HG02798 (cell line): ENCODE measurements at regions not wholly inside any gene's neighbourhood (a gene's known extent, or its start where the extent isn't known, plus 50 kb on each side); places are given as distances from the start of the nearest gene placed in this dataset.

Source experiments
- ATAC-seq: cut with Tn5 transposase; IDR thresholded peaks from one replicate; pipeline ENCODE4 v1.9.1; 2021; ENCODE audit warnings: mild to moderate bottlenecking; ENCODE audit not compliant: unreplicated experiment, poor library complexity

DNA sequence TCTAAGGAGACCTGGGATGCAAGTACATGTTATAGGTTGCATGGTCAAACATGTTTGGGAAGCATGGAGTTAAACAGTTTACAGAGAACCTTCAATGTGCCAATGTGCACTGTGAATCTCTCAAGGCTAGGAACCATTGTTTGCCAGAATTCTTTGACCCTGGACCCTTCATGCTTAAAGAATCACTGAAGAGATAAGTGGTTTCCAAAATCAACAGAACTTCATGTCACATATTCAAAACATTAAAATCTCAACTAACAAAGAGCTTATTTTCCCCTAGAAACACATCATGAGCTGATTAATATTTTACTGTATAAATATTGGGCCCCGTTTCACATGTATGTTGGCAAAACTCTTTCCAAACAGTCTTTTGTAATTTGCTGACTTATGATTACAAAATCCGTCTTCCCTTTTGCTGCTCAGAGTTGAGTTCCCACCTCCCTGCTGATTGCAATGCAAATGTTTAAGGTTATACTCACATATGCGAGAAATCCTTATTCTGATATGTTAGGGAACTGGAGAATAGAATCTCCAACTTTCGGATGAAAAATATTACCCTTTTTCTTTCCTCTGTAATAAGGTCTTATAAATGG, 380.2 kb downstream of the DIPK2A start:
- ATAC-seq, result no peak

DNA sequence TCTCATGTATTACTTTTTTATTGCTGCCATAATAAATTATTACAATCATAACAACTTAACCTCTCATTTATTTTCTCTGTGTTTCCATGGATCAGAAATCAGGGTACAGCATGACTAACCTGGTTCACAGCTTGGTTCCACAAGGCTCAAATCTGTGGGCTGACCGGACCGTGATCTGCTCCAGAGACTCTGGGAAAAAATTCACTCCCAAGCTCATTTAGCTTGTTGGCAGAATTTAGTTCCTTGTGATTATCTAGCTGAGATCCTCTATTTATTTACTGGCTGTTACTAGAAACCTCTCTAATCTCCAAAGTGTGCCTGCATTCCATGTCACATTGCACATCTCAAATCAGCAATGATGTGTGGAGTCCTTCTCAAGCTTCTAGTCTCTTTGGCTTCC, 386.6 kb downstream of the DIPK2A start:
- ATAC-seq, result no peak

DNA sequence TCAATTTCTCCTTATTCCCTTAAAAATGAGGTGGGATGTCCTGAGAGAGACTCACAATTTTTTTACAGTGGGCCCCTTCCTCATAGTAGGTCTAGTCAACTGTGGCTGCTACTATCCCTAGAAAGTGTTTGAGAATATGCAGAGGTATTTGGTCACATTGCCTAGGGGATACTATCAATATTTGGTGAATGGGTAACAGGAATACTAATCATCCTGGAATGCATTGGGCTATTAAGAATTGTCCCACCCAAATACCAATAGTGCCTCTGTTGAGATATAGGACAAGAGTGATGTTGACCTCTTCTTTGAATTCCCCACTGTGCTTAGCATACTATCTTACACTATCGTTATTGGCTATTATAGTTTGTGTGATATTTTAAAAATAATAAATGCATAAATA, 389.4 kb downstream of the DIPK2A start:
- ATAC-seq, result no peak

DNA sequence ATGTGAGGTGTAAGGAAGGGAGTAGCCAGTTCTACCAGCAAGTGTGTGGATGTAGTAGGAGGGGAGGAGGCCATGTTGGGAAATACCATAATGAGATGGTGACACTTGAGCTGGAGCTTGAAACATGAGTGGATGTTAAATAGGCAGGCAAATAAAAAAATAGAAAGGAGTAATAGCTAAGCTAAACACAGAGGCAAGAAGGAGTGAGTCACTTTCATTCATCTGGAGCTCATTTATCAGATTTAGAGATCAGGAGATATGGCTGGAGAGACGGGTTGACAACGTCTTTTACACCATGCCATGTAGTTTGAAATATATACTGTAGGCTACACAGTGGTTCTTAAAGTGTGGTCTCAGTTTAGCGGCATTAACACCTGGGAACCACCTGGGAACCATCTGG, 390.5 kb downstream of the DIPK2A start:
- ATAC-seq, result no peak

DNA sequence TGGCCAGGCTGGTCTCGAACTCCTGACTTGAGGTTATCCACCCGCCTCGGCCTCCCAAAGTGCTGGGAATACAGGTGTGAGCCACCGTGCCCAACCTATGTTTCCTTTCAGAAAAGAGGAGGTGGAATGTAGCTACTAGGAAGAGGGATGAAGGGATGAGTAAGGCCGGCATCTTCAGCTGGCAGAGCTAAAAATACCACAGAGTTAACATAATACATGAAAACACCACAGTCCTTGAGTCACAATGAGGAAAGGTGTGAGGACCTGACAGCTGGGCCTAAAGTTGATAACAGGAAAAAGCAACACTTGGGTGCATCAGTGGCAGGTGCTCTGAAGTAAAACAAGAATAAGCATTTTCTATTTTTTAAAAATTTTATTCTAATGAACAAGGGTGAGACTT, 392.2 kb downstream of the DIPK2A start:
- no peak for ATAC-seq

DNA sequence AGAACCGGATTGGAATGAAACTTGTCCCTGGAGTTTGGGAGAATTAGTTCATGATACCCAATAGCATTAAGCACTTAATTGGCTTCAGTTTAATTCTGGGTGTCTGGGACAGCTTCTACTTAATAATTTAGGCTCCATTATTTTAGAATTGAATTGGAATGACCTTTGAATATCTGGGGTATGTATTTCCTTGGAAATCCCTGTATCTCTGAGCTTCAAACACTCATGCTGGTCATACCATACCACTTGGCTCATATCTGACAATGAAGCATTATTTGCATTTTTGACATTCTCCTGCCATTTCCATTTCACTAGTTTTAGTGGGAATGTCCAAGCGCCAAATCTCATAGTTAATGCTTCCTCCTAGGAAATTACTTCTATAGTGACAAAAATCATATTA, 393.1 kb downstream of the DIPK2A start:
- ATAC-seq, result no peak

DNA sequence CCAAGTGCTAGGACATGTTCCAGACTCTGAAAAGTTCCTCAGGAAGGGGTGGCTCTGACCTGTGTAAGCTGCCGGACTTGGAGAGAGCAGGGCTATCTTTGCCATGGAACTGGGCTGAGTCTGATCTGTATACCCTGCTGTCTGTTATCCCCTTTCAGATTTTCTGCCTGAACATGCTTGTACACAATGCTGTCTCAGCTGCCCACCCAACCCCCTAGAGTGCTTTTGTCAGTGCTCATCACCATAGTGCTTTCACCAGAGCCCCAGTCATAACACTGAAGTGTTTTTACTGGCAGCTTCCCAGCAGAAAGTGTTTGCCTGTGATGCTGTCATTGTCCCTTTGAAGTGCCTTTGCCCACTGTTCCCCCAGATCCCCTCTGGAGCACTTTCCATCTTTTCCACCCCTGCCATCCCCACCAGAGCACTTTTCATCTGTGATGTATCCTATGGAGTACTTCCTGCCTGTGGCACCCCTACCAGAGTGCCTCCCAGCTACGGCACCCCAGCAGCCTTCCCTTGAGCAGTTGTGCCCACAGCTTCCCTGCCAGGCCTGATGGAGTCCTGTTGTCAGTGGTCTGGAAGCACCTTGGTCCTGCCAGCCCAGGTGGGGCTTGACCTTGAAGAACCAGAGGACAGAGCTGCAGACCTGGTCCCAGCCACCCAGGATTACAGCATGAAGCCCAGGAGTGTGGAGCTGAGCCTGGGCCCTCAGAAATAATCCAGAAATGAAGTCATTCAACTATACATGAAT, 397.7 kb downstream of the DIPK2A start:
- no peak for ATAC-seq

DNA sequence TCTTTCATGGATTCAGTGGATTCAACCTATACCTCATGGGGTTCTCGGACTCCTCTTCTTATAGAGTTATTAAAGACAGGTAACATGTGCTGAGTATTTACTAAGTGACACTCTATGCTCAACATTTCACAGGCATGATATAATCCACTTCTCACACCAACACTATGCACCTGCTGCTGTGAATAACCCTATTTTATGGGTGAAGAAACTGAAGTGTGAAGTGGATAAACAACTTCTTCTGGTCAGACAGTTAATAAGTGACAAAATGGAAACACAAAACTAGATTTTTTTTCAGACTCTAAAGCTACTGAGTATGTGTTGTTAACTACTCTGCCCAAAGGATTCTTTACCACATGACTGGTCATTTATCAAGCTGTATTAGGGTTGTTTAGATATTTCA, 403.5 kb downstream of the DIPK2A start:
- no peak for ATAC-seq

DNA sequence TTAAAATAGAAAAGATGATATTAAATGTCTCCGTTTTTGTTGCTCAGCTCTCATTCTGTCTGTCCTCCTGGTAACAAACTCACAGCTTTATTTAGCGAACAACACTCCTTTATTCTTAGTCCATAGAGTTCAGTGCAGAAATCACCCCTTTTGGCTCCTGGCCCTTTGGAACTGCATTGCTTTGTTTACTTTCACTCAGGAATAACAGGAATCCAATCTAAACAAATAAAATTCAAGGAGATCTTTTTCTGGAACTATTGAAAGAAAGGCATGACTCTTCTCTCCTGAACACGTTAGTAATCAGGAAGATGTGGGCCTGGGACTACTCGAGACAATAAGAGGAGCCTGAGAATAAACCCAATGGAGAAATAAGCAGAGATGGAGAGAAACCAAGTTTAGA, 409.2 kb downstream of the DIPK2A start:
- no peak for ATAC-seq

DNA sequence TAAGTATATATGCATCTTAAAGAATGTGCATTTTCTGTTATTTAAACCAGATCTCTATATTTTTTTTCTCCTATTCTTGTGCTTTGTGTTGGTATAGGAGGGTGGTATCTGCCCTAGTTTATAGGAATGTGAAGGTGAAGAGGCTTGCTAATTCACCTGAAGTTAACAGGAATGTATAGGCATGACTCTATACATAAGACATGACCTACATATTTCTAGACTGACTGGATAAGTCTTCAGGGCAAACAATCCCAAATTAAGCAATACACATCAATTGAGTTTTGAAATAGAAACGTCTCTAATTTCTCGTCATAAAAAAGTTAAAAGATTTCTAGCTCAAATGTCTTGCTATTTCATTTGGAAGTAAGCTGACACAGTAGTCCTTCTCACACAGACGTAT, 410.0 kb downstream of the DIPK2A start:
- no peak for ATAC-seq

DNA sequence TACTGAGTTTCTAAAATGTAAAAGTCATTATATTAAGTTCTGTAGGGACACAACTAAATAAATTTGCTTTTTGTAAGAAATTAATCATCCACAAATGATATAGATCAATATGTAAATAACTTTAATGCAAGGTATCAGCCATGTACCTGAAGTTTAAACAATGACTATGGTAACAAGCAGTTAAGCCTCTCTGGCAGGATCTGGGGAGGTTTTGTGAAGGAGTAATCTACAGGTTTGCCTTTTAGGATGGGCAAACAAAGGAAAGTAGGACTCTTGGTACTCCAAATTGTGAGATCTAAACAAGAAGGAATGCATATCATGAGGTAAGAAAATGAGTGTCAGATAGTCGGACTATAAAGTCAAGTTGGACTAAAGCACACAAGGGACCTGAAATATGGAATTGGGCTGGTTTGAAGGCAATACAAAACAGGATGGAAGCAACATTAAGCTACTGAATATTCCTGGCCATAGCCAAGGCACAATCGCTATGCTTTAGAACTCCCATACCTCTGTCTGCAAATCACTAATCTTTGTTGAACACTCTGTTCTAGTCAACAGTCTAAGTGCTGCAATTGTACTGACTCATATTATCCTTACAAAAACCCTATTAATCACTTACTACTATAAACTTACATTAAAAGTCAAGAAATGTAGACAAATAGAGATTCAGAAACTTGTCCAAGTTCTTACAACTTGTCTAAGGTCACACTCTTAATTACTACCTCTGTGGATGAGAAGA, 412.8 kb downstream of the DIPK2A start:
- ATAC-seq, result no peak

DNA sequence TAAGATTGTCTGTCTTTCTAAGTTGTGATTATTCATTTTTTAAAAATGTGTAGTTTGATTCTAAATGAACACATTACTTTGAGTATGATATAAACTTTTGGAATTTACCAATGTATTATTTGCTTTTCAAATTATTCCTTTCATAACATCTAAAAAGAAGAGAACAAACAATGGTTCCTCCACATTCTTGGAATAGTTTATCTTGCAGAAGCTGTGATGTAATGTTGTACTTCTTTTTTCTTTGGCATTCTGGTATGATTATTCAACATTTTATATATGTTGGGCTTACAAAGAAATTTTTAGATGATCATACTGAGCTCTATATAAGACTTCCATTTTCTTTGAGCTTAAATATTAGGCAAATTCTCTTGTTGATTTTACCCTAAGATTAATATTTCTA, 419.2 kb downstream of the DIPK2A start:
- ATAC-seq, result no peak

DNA sequence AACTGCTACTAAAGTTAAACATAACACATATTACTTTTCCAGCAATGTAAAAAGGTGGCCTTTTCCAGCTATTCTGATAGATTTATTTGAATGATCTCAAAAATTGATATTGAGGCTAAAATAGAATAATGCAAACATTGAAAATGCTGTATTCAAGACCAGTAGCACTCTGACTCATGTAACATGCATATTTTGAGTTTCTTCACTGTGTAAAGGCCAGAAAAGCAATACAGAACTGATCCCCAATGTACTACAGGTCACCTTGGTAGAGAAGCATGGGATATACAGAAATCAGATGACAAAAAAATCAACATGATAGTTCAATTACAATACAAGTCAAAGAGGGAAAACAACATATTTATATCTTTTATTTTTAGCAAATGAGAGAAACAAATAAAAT, 419.6 kb downstream of the DIPK2A start:
- no peak for ATAC-seq

DNA sequence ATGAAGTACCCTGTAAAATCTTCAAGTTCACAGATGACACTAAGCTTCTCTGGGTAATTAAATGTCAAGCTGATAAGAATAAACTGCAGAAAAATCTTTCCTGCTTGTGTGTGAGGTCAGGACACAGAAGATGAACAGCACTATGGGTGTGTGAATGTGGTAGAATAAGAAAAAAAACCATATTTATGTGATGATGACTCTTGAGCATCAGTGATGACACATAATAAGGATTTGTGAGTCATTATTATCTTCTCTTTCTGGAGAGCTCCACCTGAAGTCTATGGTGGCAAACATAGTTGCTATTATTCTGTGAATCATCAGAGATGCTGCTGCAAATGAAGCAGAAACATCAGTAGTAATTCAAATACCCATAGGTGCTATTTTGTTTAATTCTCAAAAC, 422.4 kb downstream of the DIPK2A start:
- ATAC-seq, result no peak

DNA sequence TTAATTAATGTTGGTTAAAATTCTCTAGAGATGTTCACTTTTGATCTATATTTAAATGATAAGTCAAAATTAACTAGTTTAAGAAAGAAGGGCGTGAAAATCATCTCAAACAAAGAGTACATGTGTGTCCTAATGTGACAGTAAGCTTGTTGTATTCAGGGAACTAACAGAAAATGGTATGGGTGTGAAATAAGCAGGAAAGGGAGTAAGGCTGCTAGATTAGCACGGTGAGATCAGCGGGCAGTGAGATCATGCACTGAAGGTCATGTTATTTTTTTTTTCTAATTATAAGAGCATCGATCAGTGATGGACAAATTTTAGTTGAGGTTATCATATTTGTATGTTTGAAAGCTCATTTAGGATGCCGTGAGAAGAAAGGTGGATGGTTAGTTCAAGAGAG, 430.8 kb downstream of the DIPK2A start:
- no peak for ATAC-seq

DNA sequence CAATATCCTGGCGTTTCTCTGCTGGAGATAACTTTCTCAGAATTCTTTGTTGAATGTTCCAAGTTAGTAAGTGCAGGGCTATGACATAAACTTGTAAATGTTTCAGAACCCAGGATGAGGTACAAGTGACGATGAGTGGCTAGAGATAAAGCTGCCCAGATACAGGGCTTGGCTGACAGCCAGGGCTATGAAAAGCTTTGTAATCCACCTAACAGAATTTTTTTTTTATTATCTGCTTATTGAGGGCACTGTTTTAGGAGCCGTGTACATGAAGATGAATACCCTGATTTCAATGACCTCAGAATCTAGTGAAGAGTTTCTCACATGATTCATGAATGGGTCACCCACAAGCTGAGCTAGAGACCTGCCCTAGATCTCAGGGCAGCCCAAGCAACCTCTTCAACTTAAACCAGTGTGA, 431.4 kb downstream of the DIPK2A start:
- ATAC-seq, result no peak

DNA sequence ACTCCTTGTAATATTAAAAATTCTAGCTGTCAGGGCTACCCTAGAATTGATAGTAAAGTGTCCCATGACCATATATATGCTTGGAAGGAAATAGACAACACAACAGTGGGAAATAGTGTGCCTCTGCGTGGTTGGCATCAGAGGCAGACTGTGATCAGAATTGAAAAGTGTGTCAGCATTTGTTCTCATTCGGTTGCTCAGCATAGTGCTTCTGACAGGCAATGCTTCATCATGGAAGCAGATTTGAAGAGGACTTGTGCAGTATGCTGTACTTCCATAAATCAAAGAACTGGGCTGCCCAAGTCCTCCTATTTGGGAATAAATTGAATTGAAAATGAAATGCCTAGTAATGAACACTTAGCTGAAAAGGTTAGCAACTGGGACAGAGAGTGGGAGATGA, 435.7 kb downstream of the DIPK2A start:
- ATAC-seq, result no peak

DNA sequence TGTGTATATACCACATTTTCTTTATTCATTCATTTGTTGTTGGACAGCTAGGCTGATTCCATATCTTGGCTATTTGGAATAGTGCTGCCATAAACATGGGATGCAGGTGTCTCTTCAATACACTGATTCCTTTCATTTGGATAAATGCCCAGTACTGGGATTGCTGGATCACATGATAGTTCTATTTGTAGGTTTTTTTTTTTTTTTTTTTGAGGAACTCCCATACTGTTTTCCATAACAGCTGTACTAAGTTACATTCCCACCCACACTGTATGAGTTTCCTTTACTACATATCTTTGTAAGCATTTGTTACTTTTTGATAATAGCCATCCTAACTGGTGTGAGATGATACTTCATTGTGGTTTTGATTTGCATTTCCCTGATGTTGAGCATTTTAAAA, 437.7 kb downstream of the DIPK2A start:
- no peak for ATAC-seq

DNA sequence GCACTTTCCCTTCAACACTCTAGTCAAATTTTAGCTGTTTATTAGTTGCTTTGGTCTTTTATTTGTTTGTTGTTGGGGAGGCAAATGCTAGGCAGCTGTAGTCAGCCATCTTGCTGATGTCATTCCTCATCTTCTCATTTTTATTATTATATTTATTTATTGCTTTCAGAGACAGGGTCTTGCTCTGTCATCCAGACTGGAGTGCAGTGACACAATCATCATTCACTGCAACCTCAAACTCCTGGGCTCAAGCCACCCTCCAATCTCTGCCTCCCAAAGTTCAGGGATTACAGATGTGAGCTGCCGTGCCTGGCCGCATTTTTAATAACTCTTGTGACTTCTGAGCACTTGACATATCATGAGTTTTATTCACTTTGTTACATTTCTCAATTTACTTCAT, 441.4 kb downstream of the DIPK2A start:
- ATAC-seq, result no peak

DNA sequence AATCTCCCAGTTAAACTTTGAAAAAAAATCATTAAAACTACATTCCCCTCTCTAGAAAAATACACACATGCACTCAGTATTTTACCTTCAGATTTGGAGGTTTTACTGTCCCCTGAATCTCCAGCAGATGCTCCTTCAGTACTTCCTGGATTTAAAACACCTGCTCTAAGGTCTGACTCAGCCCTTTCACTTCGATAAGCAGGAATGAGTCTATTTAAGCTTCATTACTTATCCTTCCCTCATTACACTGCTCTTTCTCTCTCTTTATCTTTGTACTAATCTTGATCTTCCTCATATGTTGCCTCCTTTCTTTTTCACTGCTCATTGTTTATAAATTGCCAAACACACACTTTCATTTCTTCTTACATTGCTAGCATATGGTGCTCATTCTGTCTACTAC, 443.9 kb downstream of the DIPK2A start:
- peak; percentile 38 for ATAC-seq

DNA sequence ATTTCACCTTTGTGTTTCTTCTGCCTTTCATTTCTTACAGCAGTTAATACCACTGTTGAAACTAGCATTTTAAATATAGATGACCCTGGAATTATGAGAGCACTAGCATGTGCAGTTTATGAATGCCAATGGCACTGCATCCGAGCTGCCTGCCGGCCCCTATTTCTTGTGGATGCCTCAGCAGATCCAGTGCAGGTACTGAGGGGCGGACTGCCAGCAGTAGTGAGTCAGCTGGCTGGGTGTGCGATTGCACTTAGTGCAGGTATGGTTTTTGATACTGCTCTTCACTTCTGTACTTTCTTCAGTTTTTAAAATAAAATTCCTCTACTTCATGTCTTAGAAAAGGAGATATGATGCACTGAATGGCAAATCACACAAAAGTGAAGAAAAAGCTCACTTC, 453.0 kb downstream of the DIPK2A start:
- ATAC-seq, result no peak

DNA sequence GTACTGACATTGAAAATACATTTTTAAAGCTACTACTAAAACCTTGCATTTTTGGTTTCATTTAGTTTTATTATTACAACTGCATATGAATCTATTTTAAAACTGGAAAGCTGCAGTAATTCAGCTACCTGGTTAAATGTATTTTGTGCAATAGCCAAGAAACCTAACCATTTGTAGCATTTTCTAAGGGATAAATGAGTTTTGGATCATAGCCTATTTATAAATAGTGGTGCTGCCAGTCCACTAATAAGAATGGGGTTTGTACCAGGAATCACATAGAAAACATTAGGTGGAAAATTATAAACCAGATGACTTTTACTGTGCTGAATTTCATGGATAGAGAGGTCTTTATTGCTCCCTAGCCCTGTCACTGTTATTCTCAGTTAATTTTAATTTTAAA, 454.7 kb downstream of the DIPK2A start:
- ATAC-seq, result no peak
